ENCODE measurements at regions not wholly inside any gene's neighbourhood (a gene's known extent, or its start where the extent isn't known, plus 50 kb on each side); places are given as distances from the start of the nearest gene placed in this dataset.

DNA sequence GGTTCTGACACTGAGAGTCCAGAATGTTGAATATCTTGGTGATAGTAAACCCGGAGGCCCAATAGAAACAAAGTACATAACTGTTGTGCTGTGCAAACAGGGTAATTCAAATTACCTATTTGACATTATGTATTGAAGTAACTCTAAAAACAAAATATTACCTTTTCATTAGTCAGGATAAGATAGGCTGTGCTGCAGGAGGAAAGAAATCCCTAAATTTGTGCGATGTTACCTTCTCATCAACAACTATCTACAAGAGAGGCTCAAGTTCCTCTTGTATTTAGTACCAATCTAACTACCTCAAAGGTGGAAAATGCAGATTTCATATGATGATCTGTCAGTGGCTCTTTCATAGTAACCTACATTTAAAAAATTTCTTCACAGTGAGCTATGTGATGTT, 367.2 kb downstream of the ZFHX3 start:
- Histone ChIP-seq H3K27me3 (replicated peaks; ENCODE audit: control insufficient read depth, insufficient read depth, low read length) (no peaks in the 10 kb centered on the region), H3K36me3 (ENCODE audit: control insufficient read depth, insufficient read depth, low read length, severe bottlenecking) (no peaks in the 10 kb centered on the region), H3K9ac (ENCODE audit: low read length) (no peak overlapping the region), H3K4me3 (ENCODE audit: low read length) (no peak overlapping the region), H3K4me1 (ENCODE audit: control insufficient read depth, insufficient read depth, low read length) (no peaks in the 10 kb centered on the region), H3K9me3 (ENCODE audit: control insufficient read depth, low read length) (peaks cover 3% of the 10 kb centered on the region)
- DNase-seq (ENCODE audit: low read depth), result no peak

DNA sequence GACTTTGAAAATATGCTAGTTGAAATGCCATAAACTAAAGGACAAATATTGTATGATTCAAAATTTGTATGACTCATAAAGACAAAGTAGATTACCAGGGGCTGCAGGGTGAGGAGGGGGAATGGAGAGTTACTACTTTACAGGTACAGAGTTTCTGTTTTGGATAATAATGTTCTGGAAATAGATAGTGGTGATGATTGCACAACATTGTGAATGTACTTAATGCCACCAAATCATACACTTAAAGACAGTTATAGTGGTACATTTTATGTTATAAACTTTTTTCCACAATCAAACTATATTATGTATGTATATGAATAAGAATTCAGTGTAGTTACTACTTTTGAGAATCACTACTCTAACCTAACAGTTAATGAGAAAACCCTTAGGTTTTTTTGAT, 368.1 kb downstream of the ZFHX3 start:
- Histone ChIP-seq H3K4me1 (ENCODE audit: control insufficient read depth, insufficient read depth, low read length) (no peaks in the 10 kb centered on the region), H3K4me3 (ENCODE audit: low read length) (no peak overlapping the region), H3K9ac (ENCODE audit: low read length) (no peak overlapping the region), H3K36me3 (ENCODE audit: control insufficient read depth, insufficient read depth, low read length, severe bottlenecking) (no peaks in the 10 kb centered on the region), H3K27me3 (replicated peaks; ENCODE audit: control insufficient read depth, insufficient read depth, low read length) (no peaks in the 10 kb centered on the region), H3K9me3 (ENCODE audit: control insufficient read depth, low read length) (peaks cover 3% of the 10 kb centered on the region)
- no peak for DNase-seq (ENCODE audit: low read depth)

DNA sequence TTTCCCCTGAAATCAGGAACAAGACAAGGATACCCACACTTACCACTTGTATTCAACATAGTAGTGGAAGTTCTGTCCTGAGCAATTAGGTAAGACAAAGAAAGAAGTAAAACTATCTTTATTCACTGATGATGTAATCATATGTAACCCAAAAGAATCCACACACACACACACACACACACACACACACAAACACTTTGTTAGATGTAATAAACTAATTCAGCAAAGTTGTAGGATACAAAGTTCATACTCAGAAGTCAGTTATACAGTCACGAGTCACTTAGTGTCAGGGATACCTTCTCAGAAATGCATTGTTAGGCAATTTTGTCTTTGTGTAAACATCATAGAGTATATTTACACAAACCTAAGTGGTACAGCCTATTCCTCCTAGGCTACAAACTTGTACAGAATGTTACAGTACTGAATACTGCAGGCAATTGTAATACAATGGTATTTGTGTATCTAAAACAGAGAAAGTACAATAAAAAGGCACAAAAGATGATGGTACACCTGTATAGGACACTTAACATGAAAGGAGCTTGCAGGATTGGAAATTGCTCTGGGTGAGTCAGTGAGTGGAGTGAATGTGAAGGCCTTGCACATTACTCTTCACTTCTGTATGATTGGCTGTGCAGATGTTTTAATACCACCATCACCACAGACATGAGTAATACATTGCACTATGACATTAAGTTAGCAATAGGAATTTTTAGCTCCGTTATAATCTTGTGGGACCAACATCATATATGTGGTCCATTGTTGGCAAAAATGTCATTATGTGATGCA, 370.1 kb downstream of the ZFHX3 start:
- H3K9me3 ChIP-seq (ENCODE audit: control insufficient read depth, low read length), result peaks cover 13% of the 10 kb centered on the region
- H3K4me1 ChIP-seq (ENCODE audit: control insufficient read depth, insufficient read depth, low read length), result no peaks in the 10 kb centered on the region
- no peaks in the 10 kb centered on the region for H3K36me3 ChIP-seq (ENCODE audit: control insufficient read depth, insufficient read depth, low read length, severe bottlenecking)
- no peak overlapping the region for H3K4me3 ChIP-seq (ENCODE audit: low read length)
- DNase-seq (ENCODE audit: low read depth), result peak; percentile 38
- no peak overlapping the region for H3K9ac ChIP-seq (ENCODE audit: low read length)
- no peaks in the 10 kb centered on the region for H3K27me3 ChIP-seq (replicated peaks; ENCODE audit: control insufficient read depth, insufficient read depth, low read length)

DNA sequence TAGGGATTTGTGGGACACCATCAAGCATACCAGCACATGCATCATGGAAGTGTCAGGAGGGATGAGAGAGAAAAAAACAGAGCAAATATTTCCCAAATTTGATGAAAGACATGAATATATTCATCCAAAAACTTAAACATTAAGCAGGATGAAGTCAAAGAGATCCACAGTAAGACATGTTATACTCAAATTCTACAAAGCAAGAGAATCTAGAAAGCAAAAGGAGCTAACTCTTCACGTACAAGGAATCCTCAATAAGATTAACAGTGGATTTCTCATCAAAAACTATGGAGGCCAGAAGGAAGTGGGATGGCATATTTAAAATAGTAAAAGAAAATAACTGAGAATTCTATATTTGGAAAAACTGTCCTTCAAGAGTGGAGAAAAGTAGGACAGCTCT, 374.8 kb downstream of the ZFHX3 start:
- peak; percentile 35 for DNase-seq (ENCODE audit: low read depth)
- Histone ChIP-seq H3K36me3 (ENCODE audit: control insufficient read depth, insufficient read depth, low read length, severe bottlenecking) (no peaks in the 10 kb centered on the region), H3K4me3 (ENCODE audit: low read length) (peak overlapping the region; percentile 47), H3K9ac (ENCODE audit: low read length) (no peak overlapping the region), H3K27me3 (replicated peaks; ENCODE audit: control insufficient read depth, insufficient read depth, low read length) (no peaks in the 10 kb centered on the region), H3K4me1 (ENCODE audit: control insufficient read depth, insufficient read depth, low read length) (no peaks in the 10 kb centered on the region), H3K9me3 (ENCODE audit: control insufficient read depth, low read length) (peaks cover 26% of the 10 kb centered on the region)

DNA sequence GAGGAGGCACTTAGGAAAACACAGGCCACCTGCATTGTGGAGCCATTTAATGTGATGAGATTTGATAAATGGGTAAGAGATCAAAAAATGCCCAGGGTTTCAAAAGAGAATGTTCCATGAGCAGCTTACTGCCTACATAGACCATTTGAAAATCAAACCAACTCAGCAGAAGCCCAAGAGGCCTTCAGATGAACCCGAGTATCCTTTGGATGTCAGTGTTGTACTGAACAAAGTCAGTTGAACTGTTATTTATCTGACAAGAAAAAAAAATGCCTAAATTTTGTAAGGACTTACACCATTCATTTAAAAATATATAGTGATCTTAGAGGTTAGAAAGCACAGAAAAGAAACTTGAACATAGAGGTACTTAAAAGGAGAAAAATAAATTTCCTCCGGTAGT, 381.7 kb downstream of the ZFHX3 start:
- Histone ChIP-seq H3K27me3 (replicated peaks; ENCODE audit: control insufficient read depth, insufficient read depth, low read length) (no peaks in the 10 kb centered on the region), H3K9ac (ENCODE audit: low read length) (no peak overlapping the region), H3K9me3 (ENCODE audit: control insufficient read depth, low read length) (no peaks in the 10 kb centered on the region), H3K4me3 (ENCODE audit: low read length) (no peak overlapping the region), H3K36me3 (ENCODE audit: control insufficient read depth, insufficient read depth, low read length, severe bottlenecking) (no peaks in the 10 kb centered on the region), H3K4me1 (ENCODE audit: control insufficient read depth, insufficient read depth, low read length) (peaks cover 5% of the 10 kb centered on the region)
- DNase-seq (ENCODE audit: low read depth), result no peak

DNA sequence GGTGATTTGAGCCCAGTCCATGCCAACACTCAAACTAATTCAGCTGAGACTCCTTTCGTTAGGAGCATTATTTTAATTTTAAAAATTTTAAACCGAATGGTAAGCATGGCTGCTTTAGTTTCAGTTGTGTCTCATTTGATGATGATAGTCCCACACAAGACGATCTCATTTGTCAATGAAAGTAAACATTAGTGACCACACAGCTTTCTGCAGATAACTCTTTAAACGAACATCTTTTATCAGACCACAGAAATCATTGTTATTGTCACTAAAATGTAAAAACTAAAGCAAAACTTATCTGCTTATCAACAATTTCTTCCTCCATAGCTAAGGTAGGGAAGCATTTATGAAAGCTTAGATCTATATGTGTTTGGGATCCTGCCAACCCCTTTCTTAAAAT, 382.2 kb downstream of the ZFHX3 start:
- H3K9me3 ChIP-seq (ENCODE audit: control insufficient read depth, low read length), result no peaks in the 10 kb centered on the region
- H3K4me1 ChIP-seq (ENCODE audit: control insufficient read depth, insufficient read depth, low read length), result peaks cover 5% of the 10 kb centered on the region
- H3K27me3 ChIP-seq (replicated peaks; ENCODE audit: control insufficient read depth, insufficient read depth, low read length), result no peaks in the 10 kb centered on the region
- no peak for DNase-seq (ENCODE audit: low read depth)
- peak overlapping the region; percentile 86 for H3K9ac ChIP-seq (ENCODE audit: low read length)
- H3K36me3 ChIP-seq (ENCODE audit: control insufficient read depth, insufficient read depth, low read length, severe bottlenecking), result no peaks in the 10 kb centered on the region
- peak overlapping the region; percentile 93 for H3K4me3 ChIP-seq (ENCODE audit: low read length)

DNA sequence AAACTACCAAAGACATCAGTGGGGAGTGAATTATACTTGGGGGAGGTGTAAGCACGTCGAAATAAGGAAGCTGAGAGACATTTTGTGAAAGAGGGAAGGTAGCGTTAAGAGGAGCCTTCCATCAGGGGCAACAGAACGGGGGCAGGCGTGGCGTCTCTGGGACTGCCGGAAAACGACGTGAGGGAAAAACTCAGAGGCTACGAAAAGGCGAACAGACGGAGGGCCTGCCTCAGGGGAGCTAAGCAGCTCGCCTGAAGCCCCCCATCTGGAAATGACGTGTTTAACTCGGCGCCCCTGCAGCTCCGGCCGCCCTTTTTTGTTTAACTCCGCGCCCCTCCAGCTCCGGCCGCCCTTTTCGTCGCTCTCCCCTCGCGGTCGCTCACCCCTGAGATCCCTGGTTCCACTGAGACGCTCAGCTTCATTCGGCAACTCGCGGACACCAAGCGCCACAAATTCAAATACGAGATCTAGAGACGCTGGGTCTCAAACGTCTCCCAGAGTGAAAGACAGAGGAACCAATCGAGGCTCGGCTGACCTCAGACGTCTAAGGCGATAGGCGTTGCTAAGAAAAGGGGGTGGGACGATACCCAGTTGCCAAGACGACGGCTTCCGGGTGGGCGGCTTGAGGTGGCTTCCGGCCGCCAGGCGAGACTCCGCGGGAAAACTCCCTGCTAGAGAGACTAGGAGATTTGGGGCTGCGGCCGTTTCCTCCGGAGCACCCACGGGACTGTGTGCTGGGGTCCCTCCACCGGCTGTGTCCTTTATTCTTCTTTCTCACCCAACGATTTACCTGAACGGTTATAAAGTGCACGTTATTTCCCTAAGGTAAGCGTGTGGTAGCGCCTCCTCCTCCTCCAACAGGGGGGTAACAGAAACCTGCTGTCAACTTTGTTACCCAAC, 383.2 kb downstream of the ZFHX3 start:
- H3K4me3 ChIP-seq (ENCODE audit: low read length), result peak overlapping the region; percentile 93

DNA sequence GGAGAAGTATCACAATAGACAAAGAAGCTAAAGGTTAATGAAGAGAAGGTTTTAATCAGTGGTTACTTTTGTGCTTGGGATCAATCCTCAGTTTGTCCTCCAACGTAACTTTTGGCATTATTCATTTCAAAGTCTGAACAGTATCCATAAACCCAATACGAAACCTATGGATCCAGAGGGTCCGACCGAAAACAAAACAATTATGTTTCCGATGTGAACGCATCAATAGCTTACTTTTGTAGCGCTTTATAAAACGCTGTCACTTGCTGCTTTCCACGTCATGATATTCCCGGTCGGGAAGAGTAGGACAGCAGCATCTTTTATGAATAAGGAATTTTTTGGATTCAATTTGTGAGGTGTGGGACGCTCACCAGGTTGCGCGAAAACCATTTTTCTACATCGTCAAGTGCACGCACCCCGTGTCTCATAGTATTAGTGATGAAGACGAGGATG, 383.8 kb downstream of the ZFHX3 start:
- peak; percentile 45 for DNase-seq (ENCODE audit: low read depth)
- Histone ChIP-seq H3K9me3 (ENCODE audit: control insufficient read depth, low read length) (no peaks in the 10 kb centered on the region), H3K27me3 (replicated peaks; ENCODE audit: control insufficient read depth, insufficient read depth, low read length) (no peaks in the 10 kb centered on the region), H3K9ac (ENCODE audit: low read length) (peak overlapping the region; percentile 86), H3K4me3 (ENCODE audit: low read length) (peak overlapping the region; percentile 93), H3K4me1 (ENCODE audit: control insufficient read depth, insufficient read depth, low read length) (peaks cover 5% of the 10 kb centered on the region), H3K36me3 (ENCODE audit: control insufficient read depth, insufficient read depth, low read length, severe bottlenecking) (no peaks in the 10 kb centered on the region)

More for the DNA sequence above, 383.2 kb downstream of the ZFHX3 start:
- Histone ChIP-seq H3K36me3 (ENCODE audit: control insufficient read depth, insufficient read depth, low read length, severe bottlenecking) (no peaks in the 10 kb centered on the region), H3K9ac (ENCODE audit: low read length) (peak overlapping the region; percentile 86), H3K9me3 (ENCODE audit: control insufficient read depth, low read length) (no peaks in the 10 kb centered on the region), H3K4me1 (ENCODE audit: control insufficient read depth, insufficient read depth, low read length) (peaks cover 5% of the 10 kb centered on the region), H3K27me3 (replicated peaks; ENCODE audit: control insufficient read depth, insufficient read depth, low read length) (no peaks in the 10 kb centered on the region)
- DNase-seq (ENCODE audit: low read depth), result peak; percentile 99

DNA sequence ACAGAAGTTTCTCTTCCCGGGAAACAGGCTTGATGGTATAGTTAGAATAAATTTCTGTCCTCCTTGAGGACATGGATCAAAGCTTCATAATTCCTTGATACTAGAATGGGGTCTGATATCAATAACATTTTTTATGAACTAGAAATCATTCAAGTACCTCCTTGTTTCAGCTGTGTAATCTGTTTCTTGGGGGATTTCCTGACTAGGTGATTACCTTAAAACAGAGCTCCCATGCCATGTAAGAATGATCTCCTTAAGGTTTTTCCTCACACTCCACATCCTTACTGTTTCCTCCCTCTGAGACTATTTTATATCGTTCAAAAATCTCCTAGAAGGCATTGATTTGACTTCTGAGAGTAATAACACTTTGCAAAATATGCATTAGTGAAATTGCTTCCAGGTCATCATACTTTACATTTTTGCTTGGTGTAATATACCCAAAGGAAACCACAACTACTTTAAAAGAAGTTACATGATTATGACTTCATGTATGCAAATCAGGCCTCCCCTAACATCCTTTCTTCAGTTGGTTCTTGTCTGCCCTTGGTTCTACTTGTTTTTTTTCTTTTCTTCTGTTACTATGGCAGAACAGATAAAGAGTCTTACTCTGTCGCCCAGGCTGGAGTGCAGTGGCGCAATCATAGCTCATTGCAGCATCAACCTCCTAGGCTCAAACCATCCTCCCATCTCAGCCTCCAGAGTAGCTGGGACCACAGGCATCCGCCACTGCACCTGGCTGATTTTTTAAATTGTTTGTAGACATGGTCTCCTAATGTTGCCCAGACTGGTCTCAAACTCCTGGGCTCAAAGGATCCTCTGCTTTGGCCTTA, 388.8 kb downstream of the ZFHX3 start:
- H3K9ac ChIP-seq (ENCODE audit: low read length), result no peak overlapping the region
- H3K4me1 ChIP-seq (ENCODE audit: control insufficient read depth, insufficient read depth, low read length), result peaks cover 4% of the 10 kb centered on the region
- H3K4me3 ChIP-seq (ENCODE audit: low read length), result no peak overlapping the region
- H3K9me3 ChIP-seq (ENCODE audit: control insufficient read depth, low read length), result no peaks in the 10 kb centered on the region
- H3K27me3 ChIP-seq (replicated peaks; ENCODE audit: control insufficient read depth, insufficient read depth, low read length), result no peaks in the 10 kb centered on the region
- H3K36me3 ChIP-seq (ENCODE audit: control insufficient read depth, insufficient read depth, low read length, severe bottlenecking), result no peaks in the 10 kb centered on the region
- DNase-seq (ENCODE audit: low read depth), result no peak

DNA sequence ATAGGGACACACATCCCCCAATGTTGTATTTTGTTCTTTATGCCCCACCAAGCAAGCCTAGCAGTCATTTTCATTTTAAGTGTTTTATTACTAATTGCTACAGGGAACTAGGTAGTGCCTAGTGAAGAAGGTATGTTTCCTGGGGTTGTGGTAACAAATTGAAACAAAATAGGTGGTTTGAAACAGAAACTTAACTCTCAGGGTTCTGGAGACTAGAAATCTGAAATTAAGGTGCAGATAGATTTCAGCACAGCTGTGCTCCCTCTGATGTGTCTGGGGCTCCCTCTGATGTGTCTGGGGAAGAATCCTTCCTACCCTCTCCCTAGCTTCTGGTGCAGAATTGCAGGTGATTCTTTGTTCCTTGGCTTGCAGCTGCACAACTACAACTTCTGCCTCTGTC, 390.1 kb downstream of the ZFHX3 start:
- DNase-seq (ENCODE audit: low read depth), result no peak
- Histone ChIP-seq H3K36me3 (ENCODE audit: control insufficient read depth, insufficient read depth, low read length, severe bottlenecking) (no peaks in the 10 kb centered on the region), H3K9me3 (ENCODE audit: control insufficient read depth, low read length) (no peaks in the 10 kb centered on the region), H3K9ac (ENCODE audit: low read length) (no peak overlapping the region), H3K4me3 (ENCODE audit: low read length) (no peak overlapping the region), H3K4me1 (ENCODE audit: control insufficient read depth, insufficient read depth, low read length) (no peaks in the 10 kb centered on the region), H3K27me3 (replicated peaks; ENCODE audit: control insufficient read depth, insufficient read depth, low read length) (no peaks in the 10 kb centered on the region)

DNA sequence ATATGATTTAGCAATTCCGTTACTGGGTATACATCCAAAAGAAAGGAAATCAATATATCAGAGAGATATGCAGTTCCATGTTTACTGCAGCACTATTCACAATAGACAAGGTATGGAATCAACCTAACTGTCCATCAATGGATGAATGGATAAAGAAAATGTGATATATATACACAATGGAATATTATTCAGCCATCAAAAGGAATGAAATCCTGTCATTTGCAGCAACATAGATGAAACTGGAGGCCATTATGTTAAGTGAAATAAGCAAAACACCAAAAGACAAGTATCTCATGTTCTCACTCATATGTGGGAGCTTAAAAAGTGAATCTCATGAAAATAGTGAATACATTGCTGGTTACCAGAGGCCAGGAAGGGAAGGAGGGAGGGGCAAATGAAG, 390.8 kb downstream of the ZFHX3 start:
- no peak for DNase-seq (ENCODE audit: low read depth)
- Histone ChIP-seq H3K4me3 (ENCODE audit: low read length) (no peak overlapping the region), H3K27me3 (replicated peaks; ENCODE audit: control insufficient read depth, insufficient read depth, low read length) (no peaks in the 10 kb centered on the region), H3K36me3 (ENCODE audit: control insufficient read depth, insufficient read depth, low read length, severe bottlenecking) (no peaks in the 10 kb centered on the region), H3K9me3 (ENCODE audit: control insufficient read depth, low read length) (no peaks in the 10 kb centered on the region), H3K4me1 (ENCODE audit: control insufficient read depth, insufficient read depth, low read length) (no peaks in the 10 kb centered on the region), H3K9ac (ENCODE audit: low read length) (no peak overlapping the region)
